PFSK-1 (cell line): ENCODE measurements at regions not wholly inside any gene's neighbourhood (a gene's known extent, or its start where the extent isn't known, plus 50 kb on each side); places are given as distances from the start of the nearest gene placed in this dataset.

Experiments used
- POLR2AphosphoS5 ChIP-seq: IDR thresholded peaks from 2 replicates; pipeline ENCODE4 v1.6.1; 2012; ENCODE audit warnings: low read depth, mild to moderate bottlenecking, control low read depth, low read length, moderate library complexity
- REST ChIP-seq, 2 experiments: IDR thresholded peaks; 2 replicates each; pipeline versions ENCODE4 v1.6.1 to v1.8.0; 2011 to 2012; ENCODE audit warnings: low read depth in 2 of 2, low read length in 2 of 2, control low read depth in 1 of 2, inconsistent platforms in 1 of 2, mild to moderate bottlenecking in 1 of 2, moderate library complexity in 1 of 2; ENCODE audit not compliant: insufficient read depth in 1 of 2
- SIN3A ChIP-seq: IDR thresholded peaks from 2 replicates; pipeline ENCODE4 v1.6.1; 2012; ENCODE audit warnings: mild to moderate bottlenecking, low read length, moderate library complexity, borderline replicate concordance; ENCODE audit not compliant: insufficient read depth
- TAF1 ChIP-seq: IDR thresholded peaks from 2 replicates; pipeline ENCODE4 v1.6.1; 2012; ENCODE audit warnings: low read length, control low read depth, borderline replicate concordance; ENCODE audit not compliant: insufficient read depth

- TF ChIP-seq REST (IDR thresholded peaks at IDR 0.05; ENCODE audit: insufficient read depth in 1 of 2, low read depth in 2 of 2, low read length in 2 of 2), result no peak
- no peak for TF ChIP-seq POLR2AphosphoS5
- no peak for TF ChIP-seq SIN3A
- TF ChIP-seq TAF1, result no peak
Measured at GRCh38 chr10:52379287-52379686, 65.2 kb downstream of the DKK1 start.
